HEK293T (cell line): ENCODE measurements at regions not wholly inside any gene's neighbourhood (a gene's known extent, or its start where the extent isn't known, plus 50 kb on each side); places are given as distances from the start of the nearest gene placed in this dataset.

Source experiments
- CTCF ChIA-PET: fragments of 350-600 bp; formaldehyde crosslinking; extraction: SDS; loops from one replicate; lab custom pipeline; 2021; ENCODE audit warnings: antibody characterized with exemption, inconsistent platforms; lab: Yijun Ruan, JAX
- POLR2A ChIA-PET: fragments of 350-600 bp; formaldehyde crosslinking; extraction: SDS; loops from one replicate; lab custom pipeline; 2020; ENCODE audit warnings: antibody characterized with exemption, inconsistent platforms; lab: Yijun Ruan, JAX
- DNase-seq: peaks from one replicate; pipeline ENCODE4 v3.0.0; 2012; ENCODE audit warnings: mixed read lengths; ENCODE audit errors: extremely low spot score
- ARNT ChIP-seq: fragments of 450-650 bp; IDR thresholded peaks from 2 replicates; pipeline ENCODE4 v1.6.1; 2017; ENCODE audit warnings: mild to moderate bottlenecking
- BHLHE40 ChIP-seq: fragments of 450-650 bp; IDR thresholded peaks from 2 replicates; pipeline ENCODE4 v1.6.1; 2016; ENCODE audit warnings: mild to moderate bottlenecking, moderate library complexity, borderline replicate concordance
- CTBP1 ChIP-seq: fragments of 450-650 bp; IDR thresholded peaks from 2 replicates; pipeline ENCODE4 v1.6.1; 2016; ENCODE audit warnings: borderline replicate concordance
- ELF4 ChIP-seq: fragments of 450-650 bp; IDR thresholded peaks from 2 replicates; pipeline ENCODE4 v1.6.1; 2017; ENCODE audit warnings: antibody characterized with exemption
- FOXA1 ChIP-seq: fragments of 450-650 bp; IDR thresholded peaks from 2 replicates; pipeline ENCODE4 v1.6.1; 2016; ENCODE audit warnings: mild to moderate bottlenecking
- FOXK2 ChIP-seq: fragments of 450-650 bp; IDR thresholded peaks from 2 replicates; pipeline ENCODE4 v1.6.1; 2016; ENCODE audit warnings: mild to moderate bottlenecking
- FOXM1 ChIP-seq: fragments of 450-650 bp; IDR thresholded peaks from 2 replicates; pipeline ENCODE4 v1.6.1; 2017; ENCODE audit warnings: mild to moderate bottlenecking, borderline replicate concordance
- HDGF ChIP-seq: fragments of 450-650 bp; IDR thresholded peaks from 2 replicates; pipeline ENCODE4 v1.6.1; 2017; ENCODE audit warnings: antibody characterized with exemption, borderline replicate concordance
- L3MBTL2 ChIP-seq: fragments of 450-650 bp; conservative IDR thresholded peaks from 2 replicates; pipeline ENCODE4 v1.6.1; 2016; ENCODE audit warnings: mild to moderate bottlenecking
- LEF1 ChIP-seq: fragments of 450-650 bp; IDR thresholded peaks from 2 replicates; pipeline ENCODE4 v1.6.1; 2017; ENCODE audit warnings: mild to moderate bottlenecking, borderline replicate concordance
- NFRKB ChIP-seq: fragments of 450-650 bp; IDR thresholded peaks from 2 replicates; pipeline ENCODE4 v1.6.1; 2016; ENCODE audit warnings: mild to moderate bottlenecking, moderate library complexity
- SP1 ChIP-seq: fragments of 450-650 bp; IDR thresholded peaks from 2 replicates; pipeline ENCODE4 v1.6.1; 2017
- SUZ12 ChIP-seq: fragments of 450-650 bp; IDR thresholded peaks from 2 replicates; pipeline ENCODE4 v1.6.1; 2016; ENCODE audit warnings: mild to moderate bottlenecking
- TARDBP ChIP-seq: fragments of 450-650 bp; IDR thresholded peaks from 2 replicates; pipeline ENCODE4 v1.6.1; 2016
- ZNF384 ChIP-seq: fragments of 450-650 bp; IDR thresholded peaks from 2 replicates; pipeline ENCODE4 v1.6.1; 2016
- TF ChIP-seq, protein P1 (sequence below): fragments of 450-650 bp; IDR thresholded peaks from 2 replicates; pipeline ENCODE4 v1.6.1; 2016

DNA sequence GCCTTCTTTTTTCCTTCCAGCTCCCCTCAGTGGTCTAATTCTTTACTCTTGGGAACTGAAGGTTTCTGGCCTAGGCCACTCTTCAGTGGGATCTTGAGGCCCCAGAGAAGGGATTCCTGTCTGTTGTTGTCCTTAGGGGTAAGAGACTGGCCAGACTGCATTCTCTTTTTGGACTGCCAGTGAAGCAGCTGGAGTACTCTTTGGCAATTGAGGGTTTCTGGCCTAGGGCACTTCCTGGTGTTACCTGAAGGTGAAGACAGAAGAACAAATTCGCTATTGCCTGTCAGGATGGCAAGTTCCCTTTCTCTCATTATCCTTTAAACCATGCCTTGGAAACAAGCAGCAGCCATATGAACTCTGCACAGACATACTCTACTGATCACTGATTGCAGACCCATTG is 286.6 kb upstream of the ZP4 start:
- ChIA-PET CTCF (no interaction called here), POLR2A (no interaction called here)
- DNase-seq = no peak
- no peak for TF ChIP-seq HDGF

DNA sequence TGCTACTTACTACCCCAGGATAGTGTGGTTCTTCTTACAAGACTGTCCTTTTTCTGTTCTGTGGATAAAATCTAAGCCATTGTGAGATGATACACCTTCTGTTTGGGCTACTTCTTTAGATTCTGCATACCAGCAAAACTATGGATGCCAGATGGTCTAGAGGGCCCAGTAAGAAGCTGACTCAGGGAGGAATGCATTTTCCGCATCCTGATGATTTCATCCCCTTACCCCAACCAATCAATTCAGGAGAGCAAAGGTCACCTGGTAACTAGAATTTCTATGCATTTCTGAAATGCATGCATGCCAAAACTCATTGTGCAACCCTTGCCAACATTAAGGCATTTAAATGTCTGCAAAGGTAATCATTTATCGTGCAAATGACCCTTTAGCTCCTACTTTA is 285.7 kb upstream of the ZP4 start:
- CTCF ChIA-PET = no interaction called here
- DNase-seq = no peak
- POLR2A ChIA-PET = no interaction called here
- no peak for TF ChIP-seq TARDBP
- TF ChIP-seq, protein P1, sequence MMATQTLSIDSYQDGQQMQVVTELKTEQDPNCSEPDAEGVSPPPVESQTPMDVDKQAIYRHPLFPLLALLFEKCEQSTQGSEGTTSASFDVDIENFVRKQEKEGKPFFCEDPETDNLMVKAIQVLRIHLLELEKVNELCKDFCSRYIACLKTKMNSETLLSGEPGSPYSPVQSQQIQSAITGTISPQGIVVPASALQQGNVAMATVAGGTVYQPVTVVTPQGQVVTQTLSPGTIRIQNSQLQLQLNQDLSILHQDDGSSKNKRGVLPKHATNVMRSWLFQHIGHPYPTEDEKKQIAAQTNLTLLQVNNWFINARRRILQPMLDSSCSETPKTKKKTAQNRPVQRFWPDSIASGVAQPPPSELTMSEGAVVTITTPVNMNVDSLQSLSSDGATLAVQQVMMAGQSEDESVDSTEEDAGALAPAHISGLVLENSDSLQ = no peak
- no peak for TF ChIP-seq L3MBTL2
- no peak for TF ChIP-seq SP1
- TF ChIP-seq NFRKB = no peak
- TF ChIP-seq ARNT = no peak
- TF ChIP-seq FOXM1 = no peak
- TF ChIP-seq ZNF384 = no peak
- TF ChIP-seq LEF1 = no peak
- no peak for TF ChIP-seq CTBP1
- no peak for TF ChIP-seq FOXK2
- TF ChIP-seq ELF4 = no peak
- TF ChIP-seq FOXA1 = no peak
- TF ChIP-seq HDGF = no peak
- no peak for TF ChIP-seq SUZ12
- TF ChIP-seq BHLHE40 = no peak

DNA sequence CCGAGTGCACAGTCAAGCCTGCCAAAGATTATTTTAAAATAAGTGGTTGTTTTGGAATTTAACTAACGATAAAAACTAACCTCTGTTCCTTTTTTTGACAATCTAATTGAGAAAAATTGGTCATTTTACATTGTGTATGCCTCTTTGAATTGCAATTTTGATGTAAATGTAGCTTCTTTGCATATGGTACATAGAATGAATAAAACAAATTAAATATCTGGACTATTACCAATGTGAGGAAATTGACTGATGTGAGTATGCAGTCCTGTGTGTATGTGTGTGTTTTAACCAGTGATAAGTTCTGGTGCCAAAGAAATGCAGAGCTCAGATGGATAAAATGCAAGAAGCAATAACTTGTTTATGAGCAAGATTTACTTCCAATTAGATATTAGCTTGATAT is 281.3 kb upstream of the ZP4 start:
- ChIA-PET CTCF (no interaction called here), POLR2A (no interaction called here)
- no peak for DNase-seq
- TF ChIP-seq TARDBP (no peak), BHLHE40 (no peak), HDGF (no peak), ELF4 (no peak), FOXM1 (no peak), SP1 (no peak), ZNF384 (no peak), LEF1 (no peak), FOXA1 (no peak), L3MBTL2 (no peak), CTBP1 (no peak), FOXK2 (no peak), NFRKB (no peak)
- TF ChIP-seq, protein P1 = no peak

DNA sequence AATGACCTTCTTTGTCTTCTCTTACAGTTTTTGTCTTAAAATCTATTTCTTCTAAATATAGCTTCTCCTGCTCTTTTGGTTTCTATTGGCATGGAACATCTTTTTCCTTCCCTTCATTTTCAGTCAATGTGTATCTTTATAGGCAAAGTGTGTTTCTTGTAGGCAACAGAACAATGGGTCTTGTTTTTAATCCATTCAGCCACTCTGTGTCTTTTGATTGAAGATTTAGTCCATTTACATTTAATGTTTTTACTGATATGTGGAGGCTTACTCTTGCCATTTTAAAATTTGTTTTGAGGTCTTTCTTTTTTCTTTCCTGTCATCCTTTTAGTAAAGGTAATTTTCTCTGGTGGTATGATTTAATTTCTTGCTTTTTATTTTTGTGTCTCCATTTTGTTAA is 271.2 kb upstream of the ZP4 start:
- no peak for DNase-seq
- CTCF ChIA-PET = no interaction called here
- POLR2A ChIA-PET = no interaction called here
- no peak for TF ChIP-seq FOXA1
- TF ChIP-seq TARDBP = no peak
- no peak for TF ChIP-seq HDGF
- no peak for TF ChIP-seq SUZ12
- TF ChIP-seq, protein P1 = no peak
- TF ChIP-seq CTBP1 = no peak
- TF ChIP-seq ELF4 = no peak
- TF ChIP-seq L3MBTL2 = no peak

DNA sequence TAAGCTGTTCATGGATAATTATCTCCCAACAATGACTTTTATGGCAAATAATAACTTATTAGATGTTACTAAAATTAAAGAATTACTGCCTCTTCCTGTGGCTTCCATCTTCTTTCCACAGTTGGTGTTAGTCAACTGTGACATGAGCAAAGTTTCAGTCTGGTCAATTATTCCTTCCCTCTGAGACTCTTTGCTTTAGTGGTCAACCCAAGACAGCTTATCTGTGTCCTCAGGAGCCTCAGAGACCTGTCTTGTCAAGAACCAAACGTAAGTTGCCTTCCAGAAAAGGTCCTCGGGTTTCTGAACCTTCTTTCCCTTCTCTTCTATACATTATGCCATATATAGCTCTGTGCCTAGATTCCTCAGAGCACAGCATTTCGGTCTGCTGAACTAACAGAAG is 263.2 kb upstream of the ZP4 start:
- POLR2A ChIA-PET = no interaction called here
- TF ChIP-seq HDGF (no peak), ZNF384 (no peak)
- DNase-seq = no peak
- CTCF ChIA-PET = interaction anchor here (0.6 to 0.7 kb wide), 2 partner anchors 111 to 290 kb away, joined by 3 to 4 read pairs; no protein-coding TSS in a partner anchor

DNA sequence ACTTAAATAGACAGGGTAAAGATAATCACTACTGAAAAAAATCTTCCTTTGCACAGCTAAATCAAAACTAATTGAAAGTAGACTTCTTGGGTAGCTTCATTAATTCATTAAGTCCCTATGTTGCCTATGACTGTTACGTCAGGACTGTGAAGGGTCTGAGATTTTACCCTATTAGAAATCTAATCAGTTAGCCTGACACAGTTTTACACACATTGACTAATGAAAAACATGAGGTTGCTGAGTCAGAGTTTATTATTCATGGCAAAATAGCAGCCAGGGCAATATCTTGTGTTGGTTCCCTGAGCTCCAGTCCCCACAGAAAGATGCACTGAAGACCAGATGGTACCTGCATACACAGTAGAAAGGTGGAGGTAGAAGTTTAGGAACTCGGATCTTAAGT is 262.5 kb upstream of the ZP4 start:
- DNase-seq = no peak
- TF ChIP-seq, protein P1 = no peak
- TF ChIP-seq L3MBTL2 (no peak), SUZ12 (no peak), SP1 (no peak), BHLHE40 (no peak)
- ChIA-PET POLR2A (no interaction called here), CTCF (interaction anchor here (0.6 to 0.7 kb wide), 2 partner anchors 110 to 289 kb away, joined by 3 to 4 read pairs; no protein-coding TSS in a partner anchor)

DNA sequence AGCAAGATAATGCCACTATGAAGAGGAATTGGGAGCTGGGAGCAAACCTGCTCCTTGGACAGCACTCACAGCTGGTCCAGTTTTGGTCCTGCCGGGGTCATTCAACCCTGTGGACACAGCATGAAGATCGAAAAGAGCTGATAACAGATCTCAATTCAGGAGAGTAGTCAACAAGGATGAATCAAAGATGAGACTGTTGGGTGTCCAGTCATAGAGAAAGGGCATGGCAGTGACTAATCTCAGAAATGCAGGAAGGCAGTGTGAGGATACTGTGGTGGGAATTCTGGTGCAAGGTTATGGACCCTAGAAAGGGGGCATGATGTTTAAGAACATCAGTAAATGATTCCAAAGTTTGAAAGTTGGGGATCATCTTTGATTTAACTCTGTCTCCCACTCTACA is 261.4 kb upstream of the ZP4 start:
- CTCF ChIA-PET = no interaction called here
- TF ChIP-seq CTBP1 (no peak), LEF1 (no peak), ARNT (no peak), SUZ12 (no peak), FOXK2 (no peak), TARDBP (no peak), FOXA1 (no peak), ZNF384 (no peak)

More for the DNA sequence above, 261.4 kb upstream of the ZP4 start:
- POLR2A ChIA-PET = no interaction called here
- DNase-seq = no peak
